DND-41 (cell line): ENCODE measurements at regions not wholly inside any gene's neighbourhood (a gene's known extent, or its start where the extent isn't known, plus 50 kb on each side); places are given as distances from the start of the nearest gene placed in this dataset.
A peak's percentile ranks its signal among the peaks of the same experiment; 100 is the strongest.

ENCODE experiments used
- ATAC-seq: fragments of 200-7000 bp; cut with Tn5 transposase; 3 replicates; pipeline ENCODE4 v1.9.1; 2021; ENCODE audit warnings: low read depth; ENCODE audit not compliant: insufficient read depth
- DNase-seq: peaks from one replicate; pipeline ENCODE4 v3.0.0-alpha.2; 2020
- H2AFZ ChIP-seq: 2 replicates; pipeline ENCODE4 v1.6.0; 2012; ENCODE audit warnings: low read depth, low read length
- H3K27ac ChIP-seq: 2 replicates; pipeline ENCODE4 v1.5.1; 2012; ENCODE audit warnings: low read length, inconsistent platforms
- H3K27me3 ChIP-seq: fragments of 200-600 bp; sonication (generic); 2 replicates; pipeline ENCODE4 v1.6.0; 2012; ENCODE audit warnings: low read length, mild to moderate bottlenecking, inconsistent platforms; ENCODE audit not compliant: insufficient read depth, poor library complexity
- H3K36me3 ChIP-seq: 2 replicates; pipeline ENCODE4 v1.5.1; 2012; ENCODE audit warnings: low read length, inconsistent platforms; ENCODE audit not compliant: insufficient read depth
- H3K4me1 ChIP-seq: 2 replicates; pipeline ENCODE4 v1.5.1; 2012; ENCODE audit warnings: mild to moderate bottlenecking, low read length; ENCODE audit not compliant: insufficient read depth
- H3K4me2 ChIP-seq: 2 replicates; pipeline ENCODE4 v1.6.0; 2012; ENCODE audit warnings: mild to moderate bottlenecking, moderate library complexity, low read length, inconsistent platforms; ENCODE audit not compliant: insufficient read depth
- H3K4me3 ChIP-seq, 2 experiments: fragments of 200-600 bp in 1 of 2; shearing (Covaris generic) in 1 of 2; 2 replicates each; pipeline ENCODE4 v1.5.1; 2012 to 2016; ENCODE audit warnings: inconsistent platforms in 2 of 2, low read length in 2 of 2, mild to moderate bottlenecking in 2 of 2, low read depth in 1 of 2, moderate library complexity in 1 of 2
- H3K79me2 ChIP-seq: 2 replicates; pipeline ENCODE4 v1.6.0; 2012; ENCODE audit warnings: low read length, inconsistent platforms; ENCODE audit not compliant: insufficient read depth
- H3K9ac ChIP-seq: 2 replicates; pipeline ENCODE4 v1.6.0; 2012; ENCODE audit warnings: low read depth, mild to moderate bottlenecking, inconsistent platforms, low read length, moderate library complexity
- H3K9me3 ChIP-seq: 2 replicates; pipeline ENCODE4 v1.5.1; 2012; ENCODE audit warnings: low read length, moderate library complexity, mild to moderate bottlenecking, inconsistent platforms; ENCODE audit not compliant: insufficient read depth, severe bottlenecking
- H4K20me1 ChIP-seq: 2 replicates; pipeline ENCODE4 v1.6.0; 2012; ENCODE audit warnings: low read length; ENCODE audit not compliant: insufficient read depth
- CTCF ChIP-seq: IDR thresholded peaks from 2 replicates; pipeline ENCODE4 v1.5.1; 2012; ENCODE audit warnings: borderline replicate concordance, low read length, moderate library complexity, mild to moderate bottlenecking; ENCODE audit not compliant: poor library complexity, severe bottlenecking; ENCODE audit errors: extremely low read depth
- EZH2 ChIP-seq: IDR thresholded peaks from 3 replicates; pipeline ENCODE4 v1.6.1; 2012; ENCODE audit warnings: borderline replicate concordance, low read depth, mild to moderate bottlenecking, moderate library complexity, low read length, inconsistent platforms; ENCODE audit not compliant: severe bottlenecking

GRCh38 chr1:207962716-207963426, 51.9 kb upstream of the CD34 start:
- H2AFZ ChIP-seq = peak overlapping the region; percentile 98
- H3K27ac ChIP-seq = peak overlapping the region; percentile 69
- H3K27me3 ChIP-seq = no peaks in the 10 kb centered on the region
- H4K20me1 ChIP-seq = no peaks in the 10 kb centered on the region
- H3K4me1 ChIP-seq = peaks cover 16% of the 10 kb centered on the region
- DNase-seq (no peak), ATAC-seq (peak; percentile 18; the same call in 2 of the 3 replicates)
- H3K79me2 ChIP-seq = no peaks in the 10 kb centered on the region
- H3K9me3 ChIP-seq = no peaks in the 10 kb centered on the region
- peak overlapping the region; percentile 99 for H3K4me2 ChIP-seq
- peak overlapping the region in 1 of 2 experiments; percentile 62; a peak in 3 of 4 replicates for H3K4me3 ChIP-seq
- TF ChIP-seq EZH2 (no peak), CTCF (no peak)
- no peaks in the 10 kb centered on the region for H3K36me3 ChIP-seq
- peak overlapping the region; percentile 70 for H3K9ac ChIP-seq
